ENCODE measurements at regions not wholly inside any gene's neighbourhood (a gene's known extent, or its start where the extent isn't known, plus 50 kb on each side); places are given as distances from the start of the nearest gene placed in this dataset.

DNA sequence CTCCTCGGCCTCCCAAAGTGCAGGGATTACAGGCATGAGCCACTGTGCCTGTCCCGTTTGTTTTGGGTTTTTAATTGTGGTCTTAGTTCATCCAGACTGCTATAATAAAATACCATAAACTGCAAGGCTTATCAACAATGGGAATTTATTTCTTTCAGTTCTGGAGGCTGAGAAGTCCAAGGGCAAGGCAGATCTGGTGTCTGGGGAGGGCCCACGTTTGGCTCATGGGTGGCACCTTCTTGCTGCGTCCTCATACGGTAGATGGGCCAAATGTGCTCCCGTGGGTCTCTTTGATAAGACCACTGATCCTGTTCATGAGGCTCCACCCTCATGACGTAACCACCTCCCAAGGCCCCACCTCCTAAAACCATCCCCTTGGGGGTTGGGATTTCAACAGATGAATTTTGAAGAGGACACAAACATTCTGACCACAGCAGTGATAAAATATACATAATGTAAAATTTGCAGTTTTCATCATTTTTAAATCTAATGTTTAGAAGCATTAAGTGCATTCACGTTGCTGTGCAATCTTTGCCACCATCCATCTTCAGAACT is 133.4 kb upstream of the ERRFI1 start:
- H3K27ac ChIP-seq (ENCODE audit: low read length), result no peak overlapping the region
- H3K36me3 ChIP-seq (ENCODE audit: insufficient read depth, low read length), result no peaks in the 10 kb centered on the region
- H3K79me2 ChIP-seq (replicated peaks; ENCODE audit: insufficient read depth, low read length), result no peaks in the 10 kb centered on the region
- no peak overlapping the region for H3K4me3 ChIP-seq (ENCODE audit: low read length)
- H4K20me1 ChIP-seq (ENCODE audit: insufficient read depth), result no peaks in the 10 kb centered on the region
- no peak overlapping the region for H3K9ac ChIP-seq (ENCODE audit: low read length)
- TF ChIP-seq POLR2AphosphoS5 (IDR thresholded peaks at IDR 0.05) (no peak), MXI1 (conservative IDR thresholded peaks at IDR 0.05; ENCODE audit: poor library complexity, severe bottlenecking) (no peak), TAF1 (IDR thresholded peaks at IDR 0.05; ENCODE audit: low read depth) (no peak), SMC3 (conservative IDR thresholded peaks at IDR 0.05; ENCODE audit: poor library complexity) (no peak), CTCF (IDR thresholded peaks at IDR 0.05; ENCODE audit: poor library complexity, severe bottlenecking) (no peak), EP300 (conservative IDR thresholded peaks at IDR 0.05; ENCODE audit: poor library complexity, severe bottlenecking) (no peak), RAD21 (conservative IDR thresholded peaks at IDR 0.05) (no peak), EZH2 (IDR thresholded peaks at IDR 0.05; ENCODE audit: borderline replicate concordance, insufficient read depth, low read length, poor library complexity, severe bottlenecking) (no peak)
- TF ChIP-seq, protein P1, sequence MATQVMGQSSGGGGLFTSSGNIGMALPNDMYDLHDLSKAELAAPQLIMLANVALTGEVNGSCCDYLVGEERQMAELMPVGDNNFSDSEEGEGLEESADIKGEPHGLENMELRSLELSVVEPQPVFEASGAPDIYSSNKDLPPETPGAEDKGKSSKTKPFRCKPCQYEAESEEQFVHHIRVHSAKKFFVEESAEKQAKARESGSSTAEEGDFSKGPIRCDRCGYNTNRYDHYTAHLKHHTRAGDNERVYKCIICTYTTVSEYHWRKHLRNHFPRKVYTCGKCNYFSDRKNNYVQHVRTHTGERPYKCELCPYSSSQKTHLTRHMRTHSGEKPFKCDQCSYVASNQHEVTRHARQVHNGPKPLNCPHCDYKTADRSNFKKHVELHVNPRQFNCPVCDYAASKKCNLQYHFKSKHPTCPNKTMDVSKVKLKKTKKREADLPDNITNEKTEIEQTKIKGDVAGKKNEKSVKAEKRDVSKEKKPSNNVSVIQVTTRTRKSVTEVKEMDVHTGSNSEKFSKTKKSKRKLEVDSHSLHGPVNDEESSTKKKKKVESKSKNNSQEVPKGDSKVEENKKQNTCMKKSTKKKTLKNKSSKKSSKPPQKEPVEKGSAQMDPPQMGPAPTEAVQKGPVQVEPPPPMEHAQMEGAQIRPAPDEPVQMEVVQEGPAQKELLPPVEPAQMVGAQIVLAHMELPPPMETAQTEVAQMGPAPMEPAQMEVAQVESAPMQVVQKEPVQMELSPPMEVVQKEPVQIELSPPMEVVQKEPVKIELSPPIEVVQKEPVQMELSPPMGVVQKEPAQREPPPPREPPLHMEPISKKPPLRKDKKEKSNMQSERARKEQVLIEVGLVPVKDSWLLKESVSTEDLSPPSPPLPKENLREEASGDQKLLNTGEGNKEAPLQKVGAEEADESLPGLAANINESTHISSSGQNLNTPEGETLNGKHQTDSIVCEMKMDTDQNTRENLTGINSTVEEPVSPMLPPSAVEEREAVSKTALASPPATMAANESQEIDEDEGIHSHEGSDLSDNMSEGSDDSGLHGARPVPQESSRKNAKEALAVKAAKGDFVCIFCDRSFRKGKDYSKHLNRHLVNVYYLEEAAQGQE (IDR thresholded peaks at IDR 0.05; ENCODE audit: borderline replicate concordance), result no peak
- no peaks in the 10 kb centered on the region for H3K9me3 ChIP-seq (ENCODE audit: low read length)
- no peaks in the 10 kb centered on the region for H3K9me2 ChIP-seq (ENCODE audit: insufficient read depth, low read length)
- no peak overlapping the region for H2AFZ ChIP-seq (ENCODE audit: low read depth, low read length)
- no peaks in the 10 kb centered on the region for H3F3A ChIP-seq (ENCODE audit: insufficient read depth, low read length, poor library complexity, severe bottlenecking)
- no peaks in the 10 kb centered on the region for H3K27me3 ChIP-seq (ENCODE audit: insufficient read depth, low read depth, low read length)
- no peak overlapping the region for H3K4me2 ChIP-seq (ENCODE audit: low read length)

DNA sequence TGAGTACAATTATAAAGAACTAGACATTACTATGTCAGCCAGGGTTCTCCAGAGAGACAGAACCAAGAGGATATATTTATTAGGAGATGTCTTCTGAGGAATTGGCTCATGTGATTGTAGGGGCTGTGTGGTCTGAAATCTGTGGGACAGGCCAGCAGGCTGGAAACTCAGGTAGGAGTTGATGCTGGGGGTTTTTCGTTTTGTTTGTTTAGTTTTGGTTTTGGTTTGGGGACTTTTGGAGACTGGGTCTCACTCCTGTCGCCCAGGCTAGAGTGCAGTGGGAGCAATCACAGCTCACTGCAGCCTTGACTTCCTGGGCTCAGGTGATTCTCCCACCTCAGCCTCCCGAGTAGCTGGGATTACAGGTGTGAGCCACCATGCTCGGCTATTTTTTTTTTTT is 132.9 kb upstream of the ERRFI1 start:
- Histone ChIP-seq H4K20me1 (ENCODE audit: insufficient read depth) (no peaks in the 10 kb centered on the region), H3F3A (ENCODE audit: insufficient read depth, low read length, poor library complexity, severe bottlenecking) (no peaks in the 10 kb centered on the region)

More for the DNA sequence above, 132.9 kb upstream of the ERRFI1 start:
- Histone ChIP-seq H2AFZ (ENCODE audit: low read depth, low read length) (no peak overlapping the region), H3K79me2 (replicated peaks; ENCODE audit: insufficient read depth, low read length) (no peaks in the 10 kb centered on the region), H3K9ac (ENCODE audit: low read length) (no peak overlapping the region), H3K27me3 (ENCODE audit: insufficient read depth, low read depth, low read length) (no peaks in the 10 kb centered on the region), H3K9me2 (ENCODE audit: insufficient read depth, low read length) (no peaks in the 10 kb centered on the region), H3K27ac (ENCODE audit: low read length) (no peak overlapping the region), H3K9me3 (ENCODE audit: low read length) (no peaks in the 10 kb centered on the region), H3K4me2 (ENCODE audit: low read length) (no peak overlapping the region), H3K4me3 (ENCODE audit: low read length) (no peak overlapping the region), H3K36me3 (ENCODE audit: insufficient read depth, low read length) (no peaks in the 10 kb centered on the region)
- TF ChIP-seq RAD21 (conservative IDR thresholded peaks at IDR 0.05) (no peak), SMC3 (conservative IDR thresholded peaks at IDR 0.05; ENCODE audit: poor library complexity) (no peak), TAF1 (IDR thresholded peaks at IDR 0.05; ENCODE audit: low read depth) (no peak), CTCF (IDR thresholded peaks at IDR 0.05; ENCODE audit: poor library complexity, severe bottlenecking) (no peak), EZH2 (IDR thresholded peaks at IDR 0.05; ENCODE audit: borderline replicate concordance, insufficient read depth, low read length, poor library complexity, severe bottlenecking) (no peak), POLR2AphosphoS5 (IDR thresholded peaks at IDR 0.05) (no peak), EP300 (conservative IDR thresholded peaks at IDR 0.05; ENCODE audit: poor library complexity, severe bottlenecking) (no peak), MXI1 (conservative IDR thresholded peaks at IDR 0.05; ENCODE audit: poor library complexity, severe bottlenecking) (no peak)
- TF ChIP-seq, protein P1 (IDR thresholded peaks at IDR 0.05; ENCODE audit: borderline replicate concordance), result no peak
